HepG2 (cell line): ENCODE measurements at regions not wholly inside any gene's neighbourhood (a gene's known extent, or its start where the extent isn't known, plus 50 kb on each side); places are given as distances from the start of the nearest gene placed in this dataset.

Experiments
- ATAC-seq: fragments of 200-7000 bp; cut with Tn5 transposase; 3 replicates; pipeline ENCODE4 v1.9.1; 2020; ENCODE audit warnings: mild to moderate bottlenecking, moderate library complexity
- BruUV-seq: library from RNA; stranded (reverse); fragments of 400-500 nt; replicated peaks from 2 replicates; lab custom pipeline; 2021; lab: Mats Ljungman, UMichigan
- CTCF ChIA-PET: fragments of 300-600 bp; formaldehyde crosslinking; extraction: SDS; loops from one replicate; lab custom pipeline; 2021; ENCODE audit warnings: low total read pairs, inconsistent platforms, low intra/inter-chr PET ratio; lab: Yijun Ruan, JAX
- POLR2A ChIA-PET: fragments of 350-600 bp; sonication (Branson Sonifier 250); formaldehyde crosslinking; loops from one replicate; lab custom pipeline; 2020; ENCODE audit warnings: antibody characterized with exemption, inconsistent platforms; lab: Yijun Ruan, JAX
- DNase-seq: peaks from one replicate; pipeline ENCODE4 v3.0.0-alpha.2; 2015; ENCODE audit warnings: low spot score
- FAIRE-seq: peaks from 3 replicates; lab custom pipeline; 2011; peaks lifted over from hg19 to GRCh38; lab: Jason Lieb, UNC
- H2AFZ ChIP-seq: one replicate; pipeline ENCODE4 v1.6.1; 2011; ENCODE audit warnings: low read length, inconsistent platforms
- H3K27ac ChIP-seq: fragments of 300-600 bp; 3 replicates; pipeline ENCODE4 v1.8.0; 2011; ENCODE audit warnings: mixed run types, mild to moderate bottlenecking, mixed read lengths, low read length, inconsistent platforms; ENCODE audit not compliant: insufficient read depth; ENCODE audit errors: extremely low read length
- H3K27me3 ChIP-seq, 2 experiments: fragments of 200-600 bp in 1 of 2; 2 replicates in 1 of 2; 3 replicates in 1 of 2; pipeline versions ENCODE4 v1.6.0 to v1.8.0; 2011; ENCODE audit warnings: low read length in 2 of 2, mild to moderate bottlenecking in 2 of 2, moderate library complexity in 2 of 2, inconsistent platforms in 1 of 2; ENCODE audit not compliant: insufficient read depth in 2 of 2, control insufficient read depth in 1 of 2
- H3K36me3 ChIP-seq, 2 experiments: fragments of 200-600 bp in 1 of 2; replicated peaks in 1 of 2; 2 replicates in 1 of 2; 3 replicates in 1 of 2; pipeline versions ENCODE4 v1.5.1 to v1.8.0; 2011; ENCODE audit warnings: low read length in 2 of 2, inconsistent platforms in 1 of 2; ENCODE audit not compliant: insufficient read depth in 2 of 2, control insufficient read depth in 1 of 2
- H3K4me1 ChIP-seq: 2 replicates; pipeline ENCODE4 v1.5.1; 2012; ENCODE audit warnings: low read length, inconsistent platforms; ENCODE audit not compliant: insufficient read depth
- H3K4me2 ChIP-seq: 2 replicates; pipeline ENCODE4 v1.6.0; 2011; ENCODE audit warnings: low read depth, low read length, inconsistent platforms
- H3K4me3 ChIP-seq, 3 experiments: fragments of 200-600 bp in 1 of 3; sonication (generic), shearing (Covaris generic) in 1 of 3; replicated peaks in 1 of 3; 2 replicates each; pipeline ENCODE4 v1.5.1; 2011 to 2016; ENCODE audit warnings: low read length in 3 of 3, inconsistent platforms in 2 of 3, low read depth in 2 of 3, mild to moderate bottlenecking in 2 of 3, control low read depth in 1 of 3, mixed read lengths in 1 of 3; ENCODE audit not compliant: insufficient read depth in 1 of 3
- H3K79me2 ChIP-seq: one replicate; pipeline ENCODE4 v1.6.1; 2011; ENCODE audit warnings: low read length, inconsistent platforms; ENCODE audit not compliant: insufficient read depth
- H3K9ac ChIP-seq: 2 replicates; pipeline ENCODE4 v1.6.0; 2011; ENCODE audit warnings: mild to moderate bottlenecking, low read depth, low read length, inconsistent platforms; ENCODE audit not compliant: insufficient read depth
- H3K9me3 ChIP-seq: 2 replicates; pipeline ENCODE4 v1.5.1; 2012; ENCODE audit warnings: mild to moderate bottlenecking, low read length
- H4K20me1 ChIP-seq: 2 replicates; pipeline ENCODE4 v1.6.0; 2011; ENCODE audit warnings: inconsistent platforms, mild to moderate bottlenecking, low read length, moderate library complexity; ENCODE audit not compliant: insufficient read depth
- ATF2 ChIP-seq: sonication (generic); formaldehyde crosslinking; IDR thresholded peaks from 2 replicates; pipeline ENCODE4 v1.4.0; 2020; ENCODE audit warnings: missing genetic modification reagents
- DNMT3B ChIP-seq: conservative IDR thresholded peaks from 2 replicates; pipeline ENCODE4 v1.6.1; 2016; ENCODE audit warnings: missing biosample characterization, control low read depth
- GRHL1 ChIP-seq: sonication (generic); formaldehyde crosslinking; conservative IDR thresholded peaks from 2 replicates; pipeline ENCODE4 v1.8.0; 2022; ENCODE audit warnings: missing genetic modification reagents
- HDAC2 ChIP-seq: sonication (generic); formaldehyde crosslinking; IDR thresholded peaks from 2 replicates; pipeline ENCODE4 v1.4.0; 2020; ENCODE audit warnings: missing genetic modification reagents
- MYC ChIP-seq: sonication (generic); formaldehyde crosslinking; IDR thresholded peaks from 2 replicates; pipeline ENCODE4 v1.9.0; 2021; ENCODE audit warnings: missing genetic modification reagents, borderline replicate concordance
- RFX1 ChIP-seq: fragments of 450-650 bp; IDR thresholded peaks from 2 replicates; pipeline ENCODE4 v1.6.1; 2017
- SNAPC4 ChIP-seq: sonication (generic); formaldehyde crosslinking; IDR thresholded peaks from 2 replicates; pipeline ENCODE4 v1.4.0; 2020; ENCODE audit warnings: mild to moderate bottlenecking, missing genetic modification reagents
- ZNF263 ChIP-seq: sonication (generic); formaldehyde crosslinking; IDR thresholded peaks from 2 replicates; pipeline ENCODE4 v1.4.0; 2020; ENCODE audit warnings: missing genetic modification reagents
- ZNF414 ChIP-seq: sonication (generic); formaldehyde crosslinking; IDR thresholded peaks from 2 replicates; pipeline ENCODE4 v1.5.0; 2020; ENCODE audit warnings: missing genetic modification reagents
- ZNF557 ChIP-seq: sonication (generic); formaldehyde crosslinking; IDR thresholded peaks from 2 replicates; pipeline ENCODE4 v1.4.0; 2020; ENCODE audit warnings: missing genetic modification reagents
- WGBS: methylation state at CpG from one replicate; pipeline ENCODE4 v1.1.6; 2017; ENCODE audit warnings: low lambda C conversion rate; 5-methylcytosine and 5-hydroxymethylcytosine counted together
- in situ Hi-C: cut with HindIII; loops from 2 replicates; pipeline ENCODE4 v1.10.0; 2017; ENCODE audit warnings: low pct_unique_long_range_greater_than_20kb; ENCODE audit not compliant: extremely low pct_ligation_motif_present
- intact Hi-C: fragments of 100-400 bp; cut with micrococcal nuclease; formaldehyde crosslinking; loops from one replicate; pipeline ENCODE4 v1.10.0; 2022; ENCODE audit not compliant: unreplicated experiment

- in situ Hi-C loops: no loop called here
- Histone ChIP-seq H3K27ac (no peak overlapping the region), H3K4me3 (no peak overlapping the region), H3K4me1 (no peaks in the 10 kb centered on the region), H3K9me3 (peaks cover 80% of the 10 kb centered on the region), H2AFZ (no peak overlapping the region), H3K4me2 (no peak overlapping the region), H4K20me1 (no peaks in the 10 kb centered on the region), H3K9ac (no peak overlapping the region), H3K36me3 (no peaks in the 10 kb centered on the region), H3K27me3 (no peaks in the 10 kb centered on the region), H3K79me2 (no peaks in the 10 kb centered on the region)
- intact Hi-C loops: no loop called here
- CTCF ChIA-PET: no interaction called here
- no TSS peak for BruUV-seq
- DNase-seq: no peak
- WGBS: under 1% methylated on average over 6 of the region's 6 CpGs
- TF ChIP-seq ZNF414 (CRISPR knock-in tag) (no peak), SNAPC4 (CRISPR knock-in tag) (no peak), DNMT3B (CRISPR knock-in tag) (no peak), ATF2 (CRISPR knock-in tag) (no peak), MYC (no peak), RFX1 (no peak), ZNF263 (CRISPR knock-in tag) (no peak), HDAC2 (CRISPR knock-in tag) (no peak), ZNF557 (CRISPR knock-in tag) (no peak), GRHL1 (CRISPR knock-in tag) (no peak)
- POLR2A ChIA-PET: no interaction called here
- no peak for ATAC-seq
- FAIRE-seq: no peak
Measured at GRCh38 chr1:164087906-164088453, 471.0 kb upstream of the PBX1 start.
